MM.1S (cell line): ENCODE measurements at regions not wholly inside any gene's neighbourhood (a gene's known extent, or its start where the extent isn't known, plus 50 kb on each side); places are given as distances from the start of the nearest gene placed in this dataset.

Source experiments
- EZH2phosphoT487 ChIP-seq: fragments of 300-600 bp; sonication (generic); IDR thresholded peaks from 2 replicates; pipeline ENCODE4 v1.6.1; 2018; ENCODE audit warnings: antibody characterized with exemption, low read length
- TF ChIP-seq, protein P1 (sequence below): fragments of 300-600 bp; sonication (generic); IDR thresholded peaks from 2 replicates; pipeline ENCODE4 v1.5.1; 2016; ENCODE audit warnings: antibody characterized with exemption, low read length, mixed read lengths

DNA sequence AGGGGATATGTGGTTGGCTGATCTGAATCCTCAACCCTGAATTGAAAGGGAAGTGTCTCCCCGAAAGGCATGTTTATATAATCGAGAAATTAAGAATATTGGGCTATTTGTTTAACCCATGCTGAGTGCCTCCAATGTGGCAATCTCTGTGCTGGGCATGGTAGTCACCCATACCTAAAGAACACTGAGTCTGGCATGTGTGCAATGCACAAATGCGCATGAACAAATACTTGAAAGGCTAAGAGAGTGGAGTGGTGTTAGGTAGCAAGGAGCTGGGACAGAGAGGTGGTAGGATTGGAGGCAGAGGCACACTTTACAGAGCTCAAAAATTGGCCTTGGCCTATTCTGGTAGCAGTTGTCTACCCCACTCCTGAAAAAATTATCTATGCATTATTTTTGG lies 645.1 kb upstream of the FAM98A start:
- TF ChIP-seq, protein P1, sequence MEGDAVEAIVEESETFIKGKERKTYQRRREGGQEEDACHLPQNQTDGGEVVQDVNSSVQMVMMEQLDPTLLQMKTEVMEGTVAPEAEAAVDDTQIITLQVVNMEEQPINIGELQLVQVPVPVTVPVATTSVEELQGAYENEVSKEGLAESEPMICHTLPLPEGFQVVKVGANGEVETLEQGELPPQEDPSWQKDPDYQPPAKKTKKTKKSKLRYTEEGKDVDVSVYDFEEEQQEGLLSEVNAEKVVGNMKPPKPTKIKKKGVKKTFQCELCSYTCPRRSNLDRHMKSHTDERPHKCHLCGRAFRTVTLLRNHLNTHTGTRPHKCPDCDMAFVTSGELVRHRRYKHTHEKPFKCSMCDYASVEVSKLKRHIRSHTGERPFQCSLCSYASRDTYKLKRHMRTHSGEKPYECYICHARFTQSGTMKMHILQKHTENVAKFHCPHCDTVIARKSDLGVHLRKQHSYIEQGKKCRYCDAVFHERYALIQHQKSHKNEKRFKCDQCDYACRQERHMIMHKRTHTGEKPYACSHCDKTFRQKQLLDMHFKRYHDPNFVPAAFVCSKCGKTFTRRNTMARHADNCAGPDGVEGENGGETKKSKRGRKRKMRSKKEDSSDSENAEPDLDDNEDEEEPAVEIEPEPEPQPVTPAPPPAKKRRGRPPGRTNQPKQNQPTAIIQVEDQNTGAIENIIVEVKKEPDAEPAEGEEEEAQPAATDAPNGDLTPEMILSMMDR, result no peak
- no peak for TF ChIP-seq EZH2phosphoT487
